ENCODE measurements at regions not wholly inside any gene's neighbourhood (a gene's known extent, or its start where the extent isn't known, plus 50 kb on each side); places are given as distances from the start of the nearest gene placed in this dataset.

DNA sequence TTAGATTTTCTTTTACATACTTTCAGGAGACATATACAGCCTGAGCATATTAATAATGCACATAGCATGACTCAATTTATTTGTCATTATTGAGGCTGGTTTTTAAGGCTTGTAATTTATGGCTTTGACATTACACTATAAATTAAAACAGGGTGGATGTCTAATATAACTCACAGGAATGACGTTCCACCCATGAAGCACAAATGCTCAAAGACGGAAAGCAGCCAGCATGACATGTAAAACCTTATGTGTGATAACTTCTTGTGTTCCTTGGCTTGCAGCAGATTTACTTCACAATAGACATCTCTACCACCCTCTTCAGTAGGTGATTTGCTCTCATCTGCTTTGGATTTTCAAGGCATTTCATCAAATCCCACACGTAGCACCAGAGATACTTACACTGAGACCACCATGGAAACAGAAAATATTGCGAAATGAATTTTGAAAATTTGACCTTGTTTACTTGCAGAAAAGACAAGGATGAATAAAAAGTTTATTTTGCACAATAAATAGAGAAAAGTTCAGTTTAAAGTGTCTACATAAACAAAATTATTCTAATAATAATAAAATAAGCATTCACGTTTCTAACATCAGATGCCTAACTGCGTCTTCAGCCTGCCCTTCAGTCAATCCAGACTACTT lies 64.7 kb upstream of the BTC start:
- H3K4me1 Mint-ChIP-seq, result peaks cover 5% of the 10 kb centered on the region; the same call in 1 of the 3 replicates

More for the DNA sequence above, 64.7 kb upstream of the BTC start:
- H3K36me3 Mint-ChIP-seq (ENCODE audit: low read depth), result no peaks in the 10 kb centered on the region
- Histone ChIP-seq H3K27me3 (ENCODE audit: insufficient read depth) (no peaks in the 10 kb centered on the region), H3K9me2 (ENCODE audit: insufficient read depth) (peaks cover 17% of the 10 kb centered on the region; the same call in 1 of the 2 replicates), H2AFZ (no peak overlapping the region), H4K20me1 (replicated peaks; ENCODE audit: insufficient read depth) (no peaks in the 10 kb centered on the region), H3K4me2 (no peak overlapping the region), H3K4me1 (ENCODE audit: insufficient read depth) (no peaks in the 10 kb centered on the region), H3K36me3 (ENCODE audit: insufficient read depth) (no peaks in the 10 kb centered on the region), H3K27ac (ENCODE audit: low read depth) (no peak overlapping the region), H3K4me3 (no peak overlapping the region), H3K79me2 (replicated peaks; ENCODE audit: insufficient read depth) (no peaks in the 10 kb centered on the region), H3F3A (replicated peaks; ENCODE audit: low read depth) (no peaks in the 10 kb centered on the region)
- H3K27ac Mint-ChIP-seq, result no peak overlapping the region
- ATAC-seq (no peak), DNase-seq (ENCODE audit: low spot score) (no peak)
- H3K27me3 Mint-ChIP-seq (ENCODE audit: insufficient read depth, low read depth, poor library complexity), result peaks cover 2% of the 10 kb centered on the region
- H3K9me3 Mint-ChIP-seq, result no peaks in the 10 kb centered on the region; the same call in 2 of the 3 replicates
- no peak overlapping the region for H3K4me3 Mint-ChIP-seq
- TF ChIP-seq ZNF114 (CRISPR knock-in tag; IDR thresholded peaks at IDR 0.05) (no peak), JUNB (IDR thresholded peaks at IDR 0.05; ENCODE audit: unreplicated experiment) (no peak), ZNF331 (CRISPR knock-in tag; IDR thresholded peaks at IDR 0.05; ENCODE audit: low read depth) (no peak), POLR2AphosphoS5 (IDR thresholded peaks at IDR 0.05; ENCODE audit: low read depth) (no peak), CREB1 (CRISPR knock-in tag; IDR thresholded peaks at IDR 0.05; ENCODE audit: low read depth) (no peak), EZH2phosphoT487 (IDR thresholded peaks at IDR 0.05; ENCODE audit: unreplicated experiment) (no peak), NANOG (IDR thresholded peaks at IDR 0.05; ENCODE audit: borderline replicate concordance) (no peak), EZH2 (IDR thresholded peaks at IDR 0.05; ENCODE audit: low read depth, unreplicated experiment) (no peak), STAT1 (IDR thresholded peaks at IDR 0.05; ENCODE audit: unreplicated experiment) (no peak)
- TF ChIP-seq, protein P1, sequence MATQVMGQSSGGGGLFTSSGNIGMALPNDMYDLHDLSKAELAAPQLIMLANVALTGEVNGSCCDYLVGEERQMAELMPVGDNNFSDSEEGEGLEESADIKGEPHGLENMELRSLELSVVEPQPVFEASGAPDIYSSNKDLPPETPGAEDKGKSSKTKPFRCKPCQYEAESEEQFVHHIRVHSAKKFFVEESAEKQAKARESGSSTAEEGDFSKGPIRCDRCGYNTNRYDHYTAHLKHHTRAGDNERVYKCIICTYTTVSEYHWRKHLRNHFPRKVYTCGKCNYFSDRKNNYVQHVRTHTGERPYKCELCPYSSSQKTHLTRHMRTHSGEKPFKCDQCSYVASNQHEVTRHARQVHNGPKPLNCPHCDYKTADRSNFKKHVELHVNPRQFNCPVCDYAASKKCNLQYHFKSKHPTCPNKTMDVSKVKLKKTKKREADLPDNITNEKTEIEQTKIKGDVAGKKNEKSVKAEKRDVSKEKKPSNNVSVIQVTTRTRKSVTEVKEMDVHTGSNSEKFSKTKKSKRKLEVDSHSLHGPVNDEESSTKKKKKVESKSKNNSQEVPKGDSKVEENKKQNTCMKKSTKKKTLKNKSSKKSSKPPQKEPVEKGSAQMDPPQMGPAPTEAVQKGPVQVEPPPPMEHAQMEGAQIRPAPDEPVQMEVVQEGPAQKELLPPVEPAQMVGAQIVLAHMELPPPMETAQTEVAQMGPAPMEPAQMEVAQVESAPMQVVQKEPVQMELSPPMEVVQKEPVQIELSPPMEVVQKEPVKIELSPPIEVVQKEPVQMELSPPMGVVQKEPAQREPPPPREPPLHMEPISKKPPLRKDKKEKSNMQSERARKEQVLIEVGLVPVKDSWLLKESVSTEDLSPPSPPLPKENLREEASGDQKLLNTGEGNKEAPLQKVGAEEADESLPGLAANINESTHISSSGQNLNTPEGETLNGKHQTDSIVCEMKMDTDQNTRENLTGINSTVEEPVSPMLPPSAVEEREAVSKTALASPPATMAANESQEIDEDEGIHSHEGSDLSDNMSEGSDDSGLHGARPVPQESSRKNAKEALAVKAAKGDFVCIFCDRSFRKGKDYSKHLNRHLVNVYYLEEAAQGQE (IDR thresholded peaks at IDR 0.05; ENCODE audit: unreplicated experiment), result no peak
- TF ChIP-seq, protein P2, sequence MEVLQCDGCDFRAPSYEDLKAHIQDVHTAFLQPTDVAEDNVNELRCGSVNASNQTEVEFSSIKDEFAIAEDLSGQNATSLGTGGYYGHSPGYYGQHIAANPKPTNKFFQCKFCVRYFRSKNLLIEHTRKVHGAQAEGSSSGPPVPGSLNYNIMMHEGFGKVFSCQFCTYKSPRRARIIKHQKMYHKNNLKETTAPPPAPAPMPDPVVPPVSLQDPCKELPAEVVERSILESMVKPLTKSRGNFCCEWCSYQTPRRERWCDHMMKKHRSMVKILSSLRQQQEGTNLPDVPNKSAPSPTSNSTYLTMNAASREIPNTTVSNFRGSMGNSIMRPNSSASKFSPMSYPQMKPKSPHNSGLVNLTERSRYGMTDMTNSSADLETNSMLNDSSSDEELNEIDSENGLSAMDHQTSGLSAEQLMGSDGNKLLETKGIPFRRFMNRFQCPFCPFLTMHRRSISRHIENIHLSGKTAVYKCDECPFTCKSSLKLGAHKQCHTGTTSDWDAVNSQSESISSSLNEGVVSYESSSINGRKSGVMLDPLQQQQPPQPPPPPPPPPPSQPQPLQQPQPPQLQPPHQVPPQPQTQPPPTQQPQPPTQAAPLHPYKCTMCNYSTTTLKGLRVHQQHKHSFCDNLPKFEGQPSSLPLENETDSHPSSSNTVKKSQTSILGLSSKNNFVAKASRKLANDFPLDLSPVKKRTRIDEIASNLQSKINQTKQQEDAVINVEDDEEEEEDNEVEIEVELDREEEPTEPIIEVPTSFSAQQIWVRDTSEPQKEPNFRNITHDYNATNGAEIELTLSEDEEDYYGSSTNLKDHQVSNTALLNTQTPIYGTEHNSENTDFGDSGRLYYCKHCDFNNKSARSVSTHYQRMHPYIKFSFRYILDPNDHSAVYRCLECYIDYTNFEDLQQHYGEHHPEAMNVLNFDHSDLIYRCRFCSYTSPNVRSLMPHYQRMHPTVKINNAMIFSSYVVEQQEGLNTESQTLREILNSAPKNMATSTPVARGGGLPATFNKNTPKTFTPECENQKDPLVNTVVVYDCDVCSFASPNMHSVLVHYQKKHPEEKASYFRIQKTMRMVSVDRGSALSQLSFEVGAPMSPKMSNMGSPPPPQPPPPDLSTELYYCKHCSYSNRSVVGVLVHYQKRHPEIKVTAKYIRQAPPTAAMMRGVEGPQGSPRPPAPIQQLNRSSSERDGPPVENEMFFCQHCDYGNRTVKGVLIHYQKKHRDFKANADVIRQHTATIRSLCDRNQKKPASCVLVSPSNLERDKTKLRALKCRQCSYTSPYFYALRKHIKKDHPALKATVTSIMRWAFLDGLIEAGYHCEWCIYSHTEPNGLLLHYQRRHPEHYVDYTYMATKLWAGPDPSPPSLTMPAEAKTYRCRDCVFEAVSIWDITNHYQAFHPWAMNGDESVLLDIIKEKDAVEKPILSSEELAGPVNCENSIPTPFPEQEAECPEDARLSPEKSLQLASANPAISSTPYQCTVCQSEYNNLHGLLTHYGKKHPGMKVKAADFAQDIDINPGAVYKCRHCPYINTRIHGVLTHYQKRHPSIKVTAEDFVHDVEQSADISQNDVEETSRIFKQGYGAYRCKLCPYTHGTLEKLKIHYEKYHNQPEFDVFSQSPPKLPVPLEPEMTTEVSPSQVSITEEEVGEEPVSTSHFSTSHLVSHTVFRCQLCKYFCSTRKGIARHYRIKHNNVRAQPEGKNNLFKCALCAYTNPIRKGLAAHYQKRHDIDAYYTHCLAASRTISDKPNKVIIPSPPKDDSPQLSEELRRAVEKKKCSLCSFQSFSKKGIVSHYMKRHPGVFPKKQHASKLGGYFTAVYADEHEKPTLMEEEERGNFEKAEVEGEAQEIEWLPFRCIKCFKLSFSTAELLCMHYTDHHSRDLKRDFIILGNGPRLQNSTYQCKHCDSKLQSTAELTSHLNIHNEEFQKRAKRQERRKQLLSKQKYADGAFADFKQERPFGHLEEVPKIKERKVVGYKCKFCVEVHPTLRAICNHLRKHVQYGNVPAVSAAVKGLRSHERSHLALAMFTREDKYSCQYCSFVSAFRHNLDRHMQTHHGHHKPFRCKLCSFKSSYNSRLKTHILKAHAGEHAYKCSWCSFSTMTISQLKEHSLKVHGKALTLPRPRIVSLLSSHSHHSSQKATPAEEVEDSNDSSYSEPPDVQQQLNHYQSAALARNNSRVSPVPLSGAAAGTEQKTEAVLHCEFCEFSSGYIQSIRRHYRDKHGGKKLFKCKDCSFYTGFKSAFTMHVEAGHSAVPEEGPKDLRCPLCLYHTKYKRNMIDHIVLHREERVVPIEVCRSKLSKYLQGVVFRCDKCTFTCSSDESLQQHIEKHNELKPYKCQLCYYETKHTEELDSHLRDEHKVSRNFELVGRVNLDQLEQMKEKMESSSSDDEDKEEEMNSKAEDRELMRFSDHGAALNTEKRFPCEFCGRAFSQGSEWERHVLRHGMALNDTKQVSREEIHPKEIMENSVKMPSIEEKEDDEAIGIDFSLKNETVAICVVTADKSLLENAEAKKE (CRISPR knock-in tag; IDR thresholded peaks at IDR 0.05), result no peak
- TF ChIP-seq, protein P3, sequence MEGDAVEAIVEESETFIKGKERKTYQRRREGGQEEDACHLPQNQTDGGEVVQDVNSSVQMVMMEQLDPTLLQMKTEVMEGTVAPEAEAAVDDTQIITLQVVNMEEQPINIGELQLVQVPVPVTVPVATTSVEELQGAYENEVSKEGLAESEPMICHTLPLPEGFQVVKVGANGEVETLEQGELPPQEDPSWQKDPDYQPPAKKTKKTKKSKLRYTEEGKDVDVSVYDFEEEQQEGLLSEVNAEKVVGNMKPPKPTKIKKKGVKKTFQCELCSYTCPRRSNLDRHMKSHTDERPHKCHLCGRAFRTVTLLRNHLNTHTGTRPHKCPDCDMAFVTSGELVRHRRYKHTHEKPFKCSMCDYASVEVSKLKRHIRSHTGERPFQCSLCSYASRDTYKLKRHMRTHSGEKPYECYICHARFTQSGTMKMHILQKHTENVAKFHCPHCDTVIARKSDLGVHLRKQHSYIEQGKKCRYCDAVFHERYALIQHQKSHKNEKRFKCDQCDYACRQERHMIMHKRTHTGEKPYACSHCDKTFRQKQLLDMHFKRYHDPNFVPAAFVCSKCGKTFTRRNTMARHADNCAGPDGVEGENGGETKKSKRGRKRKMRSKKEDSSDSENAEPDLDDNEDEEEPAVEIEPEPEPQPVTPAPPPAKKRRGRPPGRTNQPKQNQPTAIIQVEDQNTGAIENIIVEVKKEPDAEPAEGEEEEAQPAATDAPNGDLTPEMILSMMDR (conservative IDR thresholded peaks at IDR 0.05; ENCODE audit: low read depth in 2 of 2), result no peak
- TF ChIP-seq, protein P4, sequence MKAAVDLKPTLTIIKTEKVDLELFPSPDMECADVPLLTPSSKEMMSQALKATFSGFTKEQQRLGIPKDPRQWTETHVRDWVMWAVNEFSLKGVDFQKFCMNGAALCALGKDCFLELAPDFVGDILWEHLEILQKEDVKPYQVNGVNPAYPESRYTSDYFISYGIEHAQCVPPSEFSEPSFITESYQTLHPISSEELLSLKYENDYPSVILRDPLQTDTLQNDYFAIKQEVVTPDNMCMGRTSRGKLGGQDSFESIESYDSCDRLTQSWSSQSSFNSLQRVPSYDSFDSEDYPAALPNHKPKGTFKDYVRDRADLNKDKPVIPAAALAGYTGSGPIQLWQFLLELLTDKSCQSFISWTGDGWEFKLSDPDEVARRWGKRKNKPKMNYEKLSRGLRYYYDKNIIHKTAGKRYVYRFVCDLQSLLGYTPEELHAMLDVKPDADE (IDR thresholded peaks at IDR 0.05), result no peak

Data from GM23338 (cell line).